ENCODE measurements at regions not wholly inside any gene's neighbourhood (a gene's known extent, or its start where the extent isn't known, plus 50 kb on each side); places are given as distances from the start of the nearest gene placed in this dataset.

DNA sequence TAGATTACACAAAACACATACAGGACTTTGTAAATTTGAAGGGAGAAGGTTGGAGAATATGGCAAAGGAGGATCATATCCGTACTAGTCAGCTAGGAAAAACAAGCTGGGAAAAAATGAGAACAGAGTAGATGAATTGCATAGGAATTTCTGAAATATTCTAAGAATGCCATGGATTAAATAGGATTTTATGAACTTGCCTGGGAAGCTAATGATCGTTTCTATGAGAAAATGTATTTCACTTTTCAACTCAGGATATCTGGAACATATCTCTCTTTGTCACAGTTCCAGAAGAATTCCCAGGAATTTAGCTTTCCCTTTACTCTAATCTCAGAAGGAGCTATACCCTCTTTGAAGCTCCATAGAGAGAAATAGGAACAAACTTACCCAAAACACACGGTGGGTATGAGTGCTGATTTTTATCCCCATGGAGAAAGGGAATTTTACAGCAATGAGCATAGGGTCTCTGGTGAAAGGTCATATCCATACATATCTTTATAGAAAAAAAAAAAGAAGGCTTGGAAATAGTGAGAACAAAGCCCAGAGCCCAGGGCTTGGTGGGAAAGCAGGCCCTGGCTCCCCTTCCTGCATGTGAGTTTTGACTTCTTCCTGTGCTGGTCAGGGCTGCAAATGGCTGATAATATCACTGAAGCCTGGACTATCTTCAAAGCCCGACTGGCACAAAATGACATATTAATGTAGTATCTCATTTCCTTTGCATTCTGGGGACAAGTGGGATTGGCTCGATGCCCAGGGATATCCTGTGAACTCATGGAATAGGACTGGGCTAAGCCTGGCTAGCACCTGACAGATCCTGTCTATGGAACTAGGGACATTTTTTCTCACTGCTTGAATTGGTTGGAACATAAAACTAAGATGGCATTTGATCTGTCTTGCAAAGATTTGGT is 136.3 kb downstream of the AEBP2 start (continued):
- TF ChIP-seq BHLHE40 (IDR thresholded peaks at IDR 0.05; ENCODE audit: low read depth, low read length) (no peak), CHD1 (IDR thresholded peaks at IDR 0.05; ENCODE audit: low read depth, low read length) (no peak)

DNA sequence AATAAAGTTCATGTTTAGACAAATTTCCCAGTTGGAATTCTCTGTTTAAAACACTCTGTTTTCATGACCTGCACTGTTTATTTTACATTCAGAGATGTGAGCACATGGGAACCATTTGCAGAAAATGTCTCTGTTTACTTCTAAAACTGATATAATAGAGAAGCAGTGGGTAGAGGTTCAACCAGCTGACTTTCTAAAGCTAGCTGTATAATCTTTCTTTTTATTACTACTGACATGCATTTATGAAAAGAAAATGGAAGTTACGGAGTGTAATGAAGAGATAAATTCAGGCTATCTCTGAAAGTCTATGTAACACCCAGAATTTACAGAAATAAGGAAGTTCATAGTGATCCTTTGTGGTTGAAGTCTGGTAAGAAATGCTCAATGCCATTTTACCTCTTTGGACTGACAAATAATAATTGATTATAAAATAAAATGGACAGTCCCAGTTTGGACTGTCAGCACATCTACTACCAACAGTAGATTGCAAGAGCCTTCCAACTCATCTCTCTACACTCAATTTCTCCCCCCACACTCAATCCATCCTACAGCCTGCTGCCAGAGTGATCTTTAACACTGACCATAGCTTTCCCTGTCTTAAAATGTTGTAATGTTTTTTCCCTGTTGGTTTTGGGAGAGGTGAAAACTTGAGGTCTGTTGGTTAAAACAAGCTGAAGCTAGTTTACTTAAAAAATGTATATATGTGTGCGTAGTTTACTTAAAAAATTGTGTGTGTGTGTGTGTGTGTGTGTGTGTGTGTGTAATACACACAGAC is 137.4 kb downstream of the AEBP2 start:
- peak overlapping the region; percentile 25 to 71; a peak in 3 of 4 replicates for H4K8ac ChIP-seq (ENCODE audit: low read depth in 2 of 2, low read length in 2 of 2)
- no peak overlapping the region for H3K56ac ChIP-seq (ENCODE audit: extremely low read depth, insufficient read depth, low read length)
- H2BK5ac ChIP-seq (ENCODE audit: low read depth, low read length, poor library complexity, severe bottlenecking): peak overlapping the region; percentile 94
- H3K4me1 ChIP-seq (ENCODE audit: control insufficient read depth, insufficient read depth, low read length): peaks cover 26% of the 10 kb centered on the region
- H2BK20ac ChIP-seq (ENCODE audit: low read depth, low read length): peak overlapping the region; percentile 68; the same call in 1 of the 2 replicates
- H3K79me1 ChIP-seq (ENCODE audit: low read depth in 1 of 2, low read length in 2 of 2): no peaks in the 10 kb centered on the region
- no CpG with 5 or more reads among the region's 2 CpGs for WGBS, 2 experiments (ENCODE audit: extremely low coverage in 2 of 2, insufficient read length in 1 of 2)
- H3K9me1 ChIP-seq (ENCODE audit: insufficient read depth, low read length): peaks cover 6% of the 10 kb centered on the region
- H4K20me1 ChIP-seq (ENCODE audit: insufficient read depth, low read length): no peaks in the 10 kb centered on the region
- H3K4ac ChIP-seq (ENCODE audit: low read depth, low read length): peak overlapping the region; percentile 83
- peak overlapping the region; percentile 78 for H2BK120ac ChIP-seq (ENCODE audit: low read depth, low read length)
- DNase-seq (peak; percentile 76), ATAC-seq (ENCODE audit: low read depth) (peak; percentile 75)
- peak overlapping the region; percentile 96; the same call in 1 of the 2 replicates for H3K27ac ChIP-seq (ENCODE audit: insufficient read depth, low read length)
- H3K23ac ChIP-seq (ENCODE audit: low read depth, low read length): peak overlapping the region; percentile 30; the same call in 1 of the 2 replicates
- BruUV-seq (replicated peaks): no TSS peak
- no peaks in the 10 kb centered on the region for H3K27me3 ChIP-seq (ENCODE audit: control insufficient read depth, insufficient read depth, low read length)
- peak overlapping the region; percentile 67; the same call in 1 of the 2 replicates for H2AK5ac ChIP-seq (ENCODE audit: low read depth, low read length)
- in situ Hi-C loops (cut with MboI; ENCODE audit: low sequenced_read_pairs) (no loop called here), dilution Hi-C loops (cut with HindIII; ENCODE audit: low sequenced_read_pairs, unreplicated experiment) (no loop called here), intact Hi-C loops (cut with micrococcal nuclease) (loop anchor here (10.0 kb wide), 1 partner anchor 318 kb away; no protein-coding TSS in a partner anchor)
- H3K36me3 ChIP-seq (ENCODE audit: control insufficient read depth, insufficient read depth, low read length): no peaks in the 10 kb centered on the region
- H3K4me3 ChIP-seq (ENCODE audit: insufficient read depth, low read depth, low read length): no peak overlapping the region
- H3K14ac ChIP-seq (replicated peaks; ENCODE audit: low read depth, low read length): 0 out of 2 replicates have a peak overlapping the region, but pooled peaks have one; percentile 59
- H3K9me3 ChIP-seq (ENCODE audit: control insufficient read depth, insufficient read depth, low read length): no peaks in the 10 kb centered on the region
- no peak overlapping the region for H2BK15ac ChIP-seq (ENCODE audit: low read depth, low read length)
- H2AFZ ChIP-seq (replicated peaks; ENCODE audit: low read length, poor library complexity): no peak overlapping the region
- peak overlapping the region; percentile 55; the same call in 1 of the 2 replicates for H3K9ac ChIP-seq (ENCODE audit: low read depth, low read length)
- peak overlapping the region; percentile 76 for H4K91ac ChIP-seq (ENCODE audit: insufficient read depth, low read depth, low read length)
- POLR2A ChIA-PET (ENCODE audit: unreplicated experiment): no interaction called here
- H4K5ac ChIP-seq (ENCODE audit: low read depth, low read length): peak overlapping the region; percentile 91
- H3K4me2 ChIP-seq (ENCODE audit: low read depth, low read length): peak overlapping the region; percentile 74
- no peak overlapping the region for H2AK9ac ChIP-seq (replicated peaks; ENCODE audit: low read depth, low read length, poor library complexity)
- peak overlapping the region; percentile 81 for H3K18ac ChIP-seq (ENCODE audit: low read depth, low read length)
- CTCF ChIA-PET: no interaction called here
- no peak for TF ChIP-seq FOS (IDR thresholded peaks at IDR 0.05; ENCODE audit: low read depth, low read length)
- no peak for TF ChIP-seq RCOR1 (IDR thresholded peaks at IDR 0.05; ENCODE audit: insufficient replicate concordance, low read length)
- no peak for TF ChIP-seq SMC3 (IDR thresholded peaks at IDR 0.05; ENCODE audit: low read depth, low read length)
- no peak for TF ChIP-seq CHD1 (IDR thresholded peaks at IDR 0.05; ENCODE audit: low read depth, low read length)
- TF ChIP-seq, protein P1, sequence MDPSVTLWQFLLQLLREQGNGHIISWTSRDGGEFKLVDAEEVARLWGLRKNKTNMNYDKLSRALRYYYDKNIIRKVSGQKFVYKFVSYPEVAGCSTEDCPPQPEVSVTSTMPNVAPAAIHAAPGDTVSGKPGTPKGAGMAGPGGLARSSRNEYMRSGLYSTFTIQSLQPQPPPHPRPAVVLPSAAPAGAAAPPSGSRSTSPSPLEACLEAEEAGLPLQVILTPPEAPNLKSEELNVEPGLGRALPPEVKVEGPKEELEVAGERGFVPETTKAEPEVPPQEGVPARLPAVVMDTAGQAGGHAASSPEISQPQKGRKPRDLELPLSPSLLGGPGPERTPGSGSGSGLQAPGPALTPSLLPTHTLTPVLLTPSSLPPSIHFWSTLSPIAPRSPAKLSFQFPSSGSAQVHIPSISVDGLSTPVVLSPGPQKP (IDR thresholded peaks at IDR 0.05; ENCODE audit: borderline replicate concordance, low read depth, low read length): no peak
- no peak for TF ChIP-seq NFE2L2 (IDR thresholded peaks at IDR 0.05; ENCODE audit: low read depth, low read length)
- no peak for TF ChIP-seq RFX5 (IDR thresholded peaks at IDR 0.05; ENCODE audit: low read depth, low read length)
- no peak for TF ChIP-seq POLR2A (IDR thresholded peaks at IDR 0.05; ENCODE audit: low read depth, low read length)
- no peak for TF ChIP-seq CEBPB (IDR thresholded peaks at IDR 0.05; ENCODE audit: low read depth, low read length)
- TF ChIP-seq, protein P2, sequence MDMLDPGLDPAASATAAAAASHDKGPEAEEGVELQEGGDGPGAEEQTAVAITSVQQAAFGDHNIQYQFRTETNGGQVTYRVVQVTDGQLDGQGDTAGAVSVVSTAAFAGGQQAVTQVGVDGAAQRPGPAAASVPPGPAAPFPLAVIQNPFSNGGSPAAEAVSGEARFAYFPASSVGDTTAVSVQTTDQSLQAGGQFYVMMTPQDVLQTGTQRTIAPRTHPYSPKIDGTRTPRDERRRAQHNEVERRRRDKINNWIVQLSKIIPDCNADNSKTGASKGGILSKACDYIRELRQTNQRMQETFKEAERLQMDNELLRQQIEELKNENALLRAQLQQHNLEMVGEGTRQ (IDR thresholded peaks at IDR 0.05; ENCODE audit: low read depth, low read length): no peak
- no peak for TF ChIP-seq RAD21 (IDR thresholded peaks at IDR 0.05; ENCODE audit: low read length)
- TF ChIP-seq MXI1 (IDR thresholded peaks at IDR 0.05; ENCODE audit: borderline replicate concordance, low read depth, low read length): no peak
- no peak for TF ChIP-seq BHLHE40 (IDR thresholded peaks at IDR 0.05; ENCODE audit: low read depth, low read length)
